Fibroblast of lung (primary cell): ENCODE measurements at regions not wholly inside any gene's neighbourhood (a gene's known extent, or its start where the extent isn't known, plus 50 kb on each side); places are given as distances from the start of the nearest gene placed in this dataset.

Experiments used
- DNase-seq, 2 donors: peaks; one replicate each; pipeline versions ENCODE4 v3.0.0 to v3.0.0-alpha.2; 2010; ENCODE audit warnings: low read depth in 2 of 2
- H2AFZ ChIP-seq: 2 replicates; pipeline ENCODE4 v1.5.1; 2012; ENCODE audit warnings: low read length, control low read depth, inconsistent platforms
- H3K27ac ChIP-seq: 2 replicates; pipeline ENCODE4 v1.5.1; 2011; ENCODE audit warnings: low read length, control low read depth; ENCODE audit not compliant: insufficient read depth
- H3K27me3 ChIP-seq: 2 replicates; pipeline ENCODE4 v1.5.1; 2011; ENCODE audit warnings: mild to moderate bottlenecking, low read length; ENCODE audit not compliant: control insufficient read depth, insufficient read depth
- H3K36me3 ChIP-seq: 2 replicates; pipeline ENCODE4 v1.5.1; 2011; ENCODE audit warnings: low read length; ENCODE audit not compliant: control insufficient read depth, insufficient read depth
- H3K4me1 ChIP-seq: 2 replicates; pipeline ENCODE4 v1.5.1; 2011; ENCODE audit warnings: low read length; ENCODE audit not compliant: control insufficient read depth, insufficient read depth; ENCODE audit errors: extremely low read depth
- H3K4me2 ChIP-seq: 2 replicates; pipeline ENCODE4 v1.5.1; 2011; ENCODE audit warnings: low read length, control low read depth; ENCODE audit not compliant: insufficient read depth; ENCODE audit errors: extremely low read depth
- H3K4me3 ChIP-seq, 4 experiments: fragments of 200-600 bp in 1 of 4; sonication (generic) in 1 of 4; replicated peaks in 1 of 4; 2 replicates each; pipeline ENCODE4 v1.5.1; 2011 to 2016; ENCODE audit warnings: low read length in 4 of 4, low read depth in 3 of 4, mild to moderate bottlenecking in 3 of 4, control low read depth in 2 of 4, inconsistent platforms in 1 of 4, mixed read lengths in 1 of 4; ENCODE audit not compliant: insufficient read depth in 1 of 4; ENCODE audit errors: control extremely low read depth in 1 of 4
- H3K79me2 ChIP-seq: 2 replicates; pipeline ENCODE4 v1.5.1; 2012; ENCODE audit warnings: mild to moderate bottlenecking, low read length, inconsistent platforms; ENCODE audit not compliant: control insufficient read depth, insufficient read depth
- H3K9ac ChIP-seq: 2 replicates; pipeline ENCODE4 v1.5.1; 2011; ENCODE audit warnings: mild to moderate bottlenecking, low read length, control low read depth; ENCODE audit not compliant: insufficient read depth
- H3K9me3 ChIP-seq: 2 replicates; pipeline ENCODE4 v1.5.1; 2012; ENCODE audit warnings: low read depth, low read length; ENCODE audit not compliant: control insufficient read depth, insufficient read depth
- H4K20me1 ChIP-seq: 2 replicates; pipeline ENCODE4 v1.5.1; 2011; ENCODE audit warnings: low read length; ENCODE audit not compliant: control insufficient read depth, insufficient read depth; ENCODE audit errors: extremely low read depth
- EZH2 ChIP-seq: IDR thresholded peaks from 2 replicates; pipeline ENCODE4 v1.5.1; 2012; ENCODE audit warnings: low read length, control low read depth, mild to moderate bottlenecking; ENCODE audit errors: missing control alignments
- TF ChIP-seq, protein P1 (sequence below), 2 donors: IDR thresholded peaks in 1 of 2; conservative IDR thresholded peaks in 1 of 2; 1 replicate in 1 of 2; 2 replicates in 1 of 2; pipeline ENCODE4 v1.5.1; 2011 to 2012; ENCODE audit warnings: low read length in 2 of 2, control low read depth in 1 of 2, inconsistent platforms in 1 of 2, low read depth in 1 of 2, mild to moderate bottlenecking in 1 of 2

DNA sequence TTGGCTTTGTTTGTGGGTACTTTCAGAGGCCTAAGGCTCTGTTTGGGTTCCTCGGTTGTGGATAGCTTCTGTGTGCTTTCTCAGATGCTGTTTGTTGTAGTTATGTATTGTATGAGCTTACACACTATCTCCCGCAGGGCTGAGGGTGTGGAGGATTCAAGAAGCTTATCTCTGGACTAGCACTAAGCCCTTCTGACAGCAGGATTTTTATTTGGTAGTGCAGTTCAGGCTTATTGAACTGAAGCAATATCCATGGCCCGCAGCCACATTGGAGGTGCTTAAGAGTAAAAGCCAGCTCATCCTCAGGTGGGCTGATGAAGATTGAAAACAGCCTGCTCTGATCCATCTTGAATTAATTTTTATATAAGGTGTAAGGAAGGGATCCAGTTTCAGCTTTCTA, 128.2 kb downstream of the RASGEF1B start:
- TF ChIP-seq EZH2, result no peak
- TF ChIP-seq, protein P1, sequence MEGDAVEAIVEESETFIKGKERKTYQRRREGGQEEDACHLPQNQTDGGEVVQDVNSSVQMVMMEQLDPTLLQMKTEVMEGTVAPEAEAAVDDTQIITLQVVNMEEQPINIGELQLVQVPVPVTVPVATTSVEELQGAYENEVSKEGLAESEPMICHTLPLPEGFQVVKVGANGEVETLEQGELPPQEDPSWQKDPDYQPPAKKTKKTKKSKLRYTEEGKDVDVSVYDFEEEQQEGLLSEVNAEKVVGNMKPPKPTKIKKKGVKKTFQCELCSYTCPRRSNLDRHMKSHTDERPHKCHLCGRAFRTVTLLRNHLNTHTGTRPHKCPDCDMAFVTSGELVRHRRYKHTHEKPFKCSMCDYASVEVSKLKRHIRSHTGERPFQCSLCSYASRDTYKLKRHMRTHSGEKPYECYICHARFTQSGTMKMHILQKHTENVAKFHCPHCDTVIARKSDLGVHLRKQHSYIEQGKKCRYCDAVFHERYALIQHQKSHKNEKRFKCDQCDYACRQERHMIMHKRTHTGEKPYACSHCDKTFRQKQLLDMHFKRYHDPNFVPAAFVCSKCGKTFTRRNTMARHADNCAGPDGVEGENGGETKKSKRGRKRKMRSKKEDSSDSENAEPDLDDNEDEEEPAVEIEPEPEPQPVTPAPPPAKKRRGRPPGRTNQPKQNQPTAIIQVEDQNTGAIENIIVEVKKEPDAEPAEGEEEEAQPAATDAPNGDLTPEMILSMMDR (conservative IDR thresholded peaks at IDR 0.05 in 1 of 2, IDR thresholded peaks at IDR 0.05 in 1 of 2; ENCODE audit: low read depth in 1 of 2, low read length in 2 of 2), result no peak
- Histone ChIP-seq H3K4me1 (no peaks in the 10 kb centered on the region), H3K9ac (no peak overlapping the region), H3K27ac (no peak overlapping the region), H2AFZ (no peak overlapping the region), H3K4me2 (no peak overlapping the region), H3K79me2 (no peaks in the 10 kb centered on the region), H3K36me3 (no peaks in the 10 kb centered on the region), H3K4me3 (no peak overlapping the region), H3K9me3 (no peaks in the 10 kb centered on the region), H4K20me1 (no peaks in the 10 kb centered on the region), H3K27me3 (no peaks in the 10 kb centered on the region)
- no peak for DNase-seq

DNA sequence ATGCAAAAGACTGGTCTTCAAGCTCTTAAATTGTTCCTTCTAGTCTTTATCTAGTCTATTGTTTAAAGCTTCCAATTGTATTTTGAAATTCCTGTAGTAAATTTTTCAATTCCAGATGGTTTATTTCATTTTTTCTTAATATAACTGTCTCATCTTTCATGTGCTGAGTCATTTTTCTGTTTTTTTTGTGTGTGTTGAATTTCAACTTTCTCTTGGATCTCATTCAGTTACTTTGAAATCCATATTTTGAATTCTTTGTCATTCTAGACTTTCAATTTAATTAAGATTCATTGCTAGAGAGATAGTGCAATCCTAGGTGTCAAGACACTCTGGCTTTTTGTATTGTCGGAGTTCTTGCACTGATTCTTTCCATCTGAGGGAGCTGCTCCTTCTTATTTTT, 128.0 kb upstream of the PRKG2 start:
- Histone ChIP-seq H3K27me3 (no peaks in the 10 kb centered on the region), H2AFZ (no peak overlapping the region), H3K4me2 (no peak overlapping the region), H3K79me2 (no peaks in the 10 kb centered on the region), H3K9ac (no peak overlapping the region), H3K4me1 (no peaks in the 10 kb centered on the region), H4K20me1 (no peaks in the 10 kb centered on the region), H3K27ac (no peak overlapping the region), H3K36me3 (no peaks in the 10 kb centered on the region), H3K4me3 (no peak overlapping the region), H3K9me3 (no peaks in the 10 kb centered on the region)
- no peak for TF ChIP-seq EZH2
- TF ChIP-seq, protein P1 (conservative IDR thresholded peaks at IDR 0.05 in 1 of 2, IDR thresholded peaks at IDR 0.05 in 1 of 2; ENCODE audit: low read depth in 1 of 2, low read length in 2 of 2), result no peak
- peak in 1 of 2 donors; percentile 71 for DNase-seq

DNA sequence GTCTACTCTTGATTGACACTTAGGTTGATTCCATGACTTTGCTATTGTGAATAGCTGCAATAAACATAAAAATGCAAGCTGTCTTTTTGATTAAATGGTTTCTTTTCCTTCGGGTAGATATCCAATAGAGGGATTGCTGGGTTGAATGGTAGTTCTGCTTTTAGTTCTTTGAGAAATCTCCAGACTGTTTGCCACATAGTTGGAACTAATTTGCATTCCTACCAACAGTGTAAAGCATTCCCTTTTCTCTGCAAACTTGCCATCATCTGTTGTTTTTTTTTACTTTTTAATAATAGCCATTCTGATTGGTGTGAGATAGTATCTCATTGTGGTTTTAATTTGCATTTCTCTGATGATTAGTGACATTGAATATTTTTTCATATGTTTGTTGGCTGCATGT, 122.2 kb upstream of the PRKG2 start:
- H3K27ac ChIP-seq, result no peak overlapping the region
- peaks cover 5% of the 10 kb centered on the region for H3K4me1 ChIP-seq
- H2AFZ ChIP-seq, result no peak overlapping the region
- H3K9me3 ChIP-seq, result no peaks in the 10 kb centered on the region
- no peaks in the 10 kb centered on the region for H3K27me3 ChIP-seq
- H4K20me1 ChIP-seq, result no peaks in the 10 kb centered on the region
- H3K36me3 ChIP-seq, result no peaks in the 10 kb centered on the region
- TF ChIP-seq EZH2, result no peak
- TF ChIP-seq, protein P1 (conservative IDR thresholded peaks at IDR 0.05 in 1 of 2, IDR thresholded peaks at IDR 0.05 in 1 of 2; ENCODE audit: low read depth in 1 of 2, low read length in 2 of 2), result no peak
- DNase-seq, result no peak
- H3K79me2 ChIP-seq, result no peaks in the 10 kb centered on the region
- H3K9ac ChIP-seq, result no peak overlapping the region
- H3K4me2 ChIP-seq, result no peak overlapping the region
- no peak overlapping the region for H3K4me3 ChIP-seq
